HG03442 (cell line): ENCODE measurements at regions not wholly inside any gene's neighbourhood (a gene's known extent, or its start where the extent isn't known, plus 50 kb on each side); places are given as distances from the start of the nearest gene placed in this dataset.

ENCODE experiments used
- ATAC-seq: cut with Tn5 transposase; IDR thresholded peaks from one replicate; pipeline ENCODE4 v1.9.1; 2021; ENCODE audit warnings: mild to moderate bottlenecking, moderate library complexity; ENCODE audit not compliant: unreplicated experiment

GRCh38 chr16:86087011-86087895, 188.3 kb downstream of the IRF8 start:
- no peak for ATAC-seq

- ATAC-seq: no peak
Observed at GRCh38 chr16:86087896-86088230, 188.9 kb downstream of the IRF8 start.

DNA sequence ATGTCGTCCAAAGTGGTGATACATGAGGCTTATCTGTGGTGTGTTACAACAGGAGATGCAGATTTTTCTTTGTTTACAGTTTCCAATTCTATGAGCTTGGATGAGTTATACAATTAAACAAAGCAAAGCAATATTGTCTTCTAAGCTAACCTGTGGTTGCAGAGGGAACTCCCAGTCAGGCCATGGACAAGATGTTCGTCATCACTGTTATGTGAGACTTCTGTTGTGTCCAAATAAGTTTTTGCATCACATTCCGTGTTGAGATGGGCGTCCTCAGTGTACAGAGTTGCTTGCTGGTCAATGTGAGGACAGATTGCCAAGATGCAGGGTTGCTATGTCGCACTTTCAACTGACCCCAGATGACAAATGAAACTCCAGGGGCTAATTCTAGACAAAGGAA, 189.3 kb downstream of the IRF8 start:
- ATAC-seq: no peak

- ATAC-seq: no peak
Observed at GRCh38 chr16:86088816-86089215, 189.9 kb downstream of the IRF8 start.

GRCh38 chr16:86089334-86089900, 190.5 kb downstream of the IRF8 start:
- no peak for ATAC-seq

DNA sequence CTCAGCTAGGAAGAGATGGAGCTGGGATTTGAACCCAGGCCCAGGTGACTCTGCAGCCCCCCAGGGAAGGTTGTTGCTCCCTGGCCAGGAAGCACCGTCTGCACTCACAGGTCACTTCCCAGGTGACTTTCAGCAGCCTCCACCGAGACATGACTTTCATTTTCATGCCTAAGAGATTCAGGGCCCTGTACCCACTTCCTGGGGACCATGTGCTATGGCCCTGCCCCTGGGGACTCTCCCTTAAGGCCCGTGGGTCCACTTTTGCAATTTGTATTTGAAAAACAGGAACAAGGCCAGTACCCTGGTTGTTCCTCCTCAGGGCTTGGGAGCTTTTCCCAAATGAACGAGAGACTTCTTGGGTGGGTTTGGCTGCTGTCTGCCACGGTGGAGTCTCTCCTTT, 191.0 kb downstream of the IRF8 start:
- no peak for ATAC-seq

- no peak for ATAC-seq
Observed at GRCh38 chr16:86090461-86091170, 191.7 kb downstream of the IRF8 start.

DNA sequence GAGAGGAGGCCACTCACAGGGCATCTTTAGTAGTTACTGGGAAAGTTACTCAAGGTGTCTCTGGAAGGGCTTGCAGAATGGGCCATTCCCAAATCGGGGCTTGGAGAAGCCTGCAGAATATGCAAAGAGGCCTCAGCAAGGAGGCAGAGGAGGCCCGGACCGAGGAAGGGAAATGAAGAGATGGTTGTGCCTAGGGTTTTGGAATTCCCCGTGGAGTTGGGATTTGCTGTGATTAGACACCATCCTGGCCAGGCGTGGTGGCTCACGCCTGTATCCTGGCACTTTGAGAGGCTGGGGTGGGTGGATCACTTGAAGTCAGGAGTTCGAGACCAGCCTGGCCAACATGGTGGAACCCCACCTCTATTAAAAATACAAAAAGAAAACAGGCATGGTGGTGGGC, 193.0 kb downstream of the IRF8 start:
- no peak for ATAC-seq

- ATAC-seq: no peak
Observed at GRCh38 chr16:86092586-86093480, 193.9 kb downstream of the IRF8 start.

DNA sequence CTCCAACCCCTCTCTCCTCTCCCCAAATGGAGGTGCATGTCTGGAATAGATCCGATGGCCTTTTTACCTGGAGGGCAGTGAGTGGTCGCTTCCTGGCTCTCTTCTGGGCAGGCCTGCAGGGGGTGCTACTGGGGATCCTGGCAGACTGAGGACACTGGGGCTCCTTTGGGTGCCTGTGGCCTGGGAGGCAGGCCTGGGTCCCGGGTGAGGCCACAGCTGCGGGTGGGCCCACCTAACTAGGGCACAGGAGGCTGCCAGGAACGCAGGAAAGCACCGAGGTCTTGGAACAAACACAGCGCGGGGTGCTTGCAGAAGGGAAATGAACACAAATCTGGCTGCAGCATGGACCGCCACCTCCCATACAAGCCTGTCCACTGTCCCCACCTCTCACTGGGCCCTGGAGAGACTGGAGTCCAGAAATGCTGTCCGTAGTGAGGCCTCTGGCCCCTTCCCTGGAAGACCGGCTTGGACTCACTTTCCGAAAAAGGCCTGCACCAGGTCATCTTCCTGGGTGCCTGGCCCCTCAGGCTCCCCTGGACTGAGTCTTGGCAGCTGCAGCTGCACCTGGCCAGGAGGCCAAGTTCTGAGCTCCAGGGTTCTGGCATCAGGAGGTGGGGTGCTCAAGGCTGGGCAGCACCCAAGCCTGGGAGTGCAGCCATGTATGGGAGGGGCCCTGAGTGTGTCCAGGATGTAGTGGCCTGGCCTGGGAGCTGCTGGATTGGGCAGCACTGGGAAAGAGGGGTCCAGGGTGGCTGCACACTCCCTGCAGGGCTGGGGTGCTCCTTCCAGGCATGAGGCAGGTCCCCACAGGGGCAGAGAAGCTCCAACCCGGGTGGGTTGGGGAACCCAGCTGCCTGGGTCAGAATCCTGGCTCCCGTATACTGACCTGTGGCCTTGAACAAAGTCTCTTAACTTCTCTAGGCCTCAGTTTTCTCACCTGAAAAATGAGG, 195.1 kb downstream of the IRF8 start:
- no peak for ATAC-seq

DNA sequence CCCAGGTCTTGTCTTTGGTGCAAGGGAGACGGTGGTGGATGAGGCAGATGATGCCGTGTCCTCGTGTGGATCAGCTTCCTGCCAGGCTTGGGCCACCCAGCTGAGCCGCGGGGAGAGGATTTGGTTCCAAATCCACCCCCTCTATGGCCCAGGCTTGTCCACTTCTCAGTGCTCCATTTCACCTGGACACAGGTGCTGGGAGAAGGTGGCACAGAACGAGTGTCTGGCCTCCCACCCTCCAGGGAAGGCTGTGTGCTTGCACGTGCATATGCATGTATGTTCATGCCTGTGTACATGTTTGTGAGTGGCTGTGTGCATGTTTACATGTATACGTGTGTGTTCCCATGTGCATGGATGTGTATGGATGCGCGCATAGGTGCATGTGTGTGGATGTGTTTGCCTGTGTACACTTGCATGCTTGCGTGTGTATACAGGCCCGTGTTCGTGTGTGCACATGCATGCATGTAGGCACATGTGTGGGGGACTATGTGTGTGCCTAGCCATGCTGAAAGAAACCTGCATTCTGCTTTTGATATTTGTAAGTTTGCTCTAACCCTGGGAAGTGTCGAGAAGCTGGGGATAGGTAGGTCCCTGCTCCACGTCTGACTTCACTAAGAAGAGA, 196.3 kb downstream of the IRF8 start:
- no peak for ATAC-seq

GRCh38 chr16:86095906-86096485, 197.0 kb downstream of the IRF8 start:
- no peak for ATAC-seq

DNA sequence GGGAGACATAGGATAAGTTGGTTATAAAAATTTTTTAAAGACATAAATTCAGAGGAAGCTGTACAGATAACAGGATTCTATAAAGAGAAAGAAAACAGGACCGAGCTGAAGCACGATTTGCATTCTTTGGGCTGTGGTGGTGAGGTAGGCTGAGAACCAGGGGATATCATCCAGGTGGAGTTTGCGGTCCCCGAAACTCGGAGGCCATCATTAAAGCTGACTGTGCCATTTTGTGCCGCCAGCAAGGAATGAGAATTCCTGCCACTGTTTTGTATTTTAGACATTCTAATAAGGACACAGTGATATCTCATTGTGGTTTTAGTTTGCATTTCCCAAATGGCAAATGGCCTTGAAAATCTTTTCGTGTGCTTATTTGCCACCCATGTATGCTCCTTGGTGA, 197.9 kb downstream of the IRF8 start:
- ATAC-seq: no peak

DNA sequence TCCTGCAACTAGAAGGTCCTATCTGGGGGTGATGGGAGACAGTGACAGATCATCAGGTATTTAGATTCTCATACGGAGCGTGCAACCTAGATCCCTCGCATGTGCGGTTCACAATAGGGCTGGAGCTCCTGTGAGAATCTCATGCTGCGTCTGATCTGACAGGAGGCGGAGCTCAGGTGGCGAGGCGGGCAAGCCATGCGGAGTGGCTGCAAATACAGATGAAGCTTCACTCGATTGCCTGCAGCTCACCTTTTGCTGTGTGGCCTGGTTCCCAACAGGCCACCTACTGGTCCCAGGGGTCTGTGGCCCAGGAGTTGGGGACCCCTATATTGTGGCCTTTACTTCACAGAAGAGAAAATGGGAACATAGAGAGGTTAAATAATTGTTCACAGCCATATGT, 200.4 kb downstream of the IRF8 start:
- ATAC-seq: no peak

DNA sequence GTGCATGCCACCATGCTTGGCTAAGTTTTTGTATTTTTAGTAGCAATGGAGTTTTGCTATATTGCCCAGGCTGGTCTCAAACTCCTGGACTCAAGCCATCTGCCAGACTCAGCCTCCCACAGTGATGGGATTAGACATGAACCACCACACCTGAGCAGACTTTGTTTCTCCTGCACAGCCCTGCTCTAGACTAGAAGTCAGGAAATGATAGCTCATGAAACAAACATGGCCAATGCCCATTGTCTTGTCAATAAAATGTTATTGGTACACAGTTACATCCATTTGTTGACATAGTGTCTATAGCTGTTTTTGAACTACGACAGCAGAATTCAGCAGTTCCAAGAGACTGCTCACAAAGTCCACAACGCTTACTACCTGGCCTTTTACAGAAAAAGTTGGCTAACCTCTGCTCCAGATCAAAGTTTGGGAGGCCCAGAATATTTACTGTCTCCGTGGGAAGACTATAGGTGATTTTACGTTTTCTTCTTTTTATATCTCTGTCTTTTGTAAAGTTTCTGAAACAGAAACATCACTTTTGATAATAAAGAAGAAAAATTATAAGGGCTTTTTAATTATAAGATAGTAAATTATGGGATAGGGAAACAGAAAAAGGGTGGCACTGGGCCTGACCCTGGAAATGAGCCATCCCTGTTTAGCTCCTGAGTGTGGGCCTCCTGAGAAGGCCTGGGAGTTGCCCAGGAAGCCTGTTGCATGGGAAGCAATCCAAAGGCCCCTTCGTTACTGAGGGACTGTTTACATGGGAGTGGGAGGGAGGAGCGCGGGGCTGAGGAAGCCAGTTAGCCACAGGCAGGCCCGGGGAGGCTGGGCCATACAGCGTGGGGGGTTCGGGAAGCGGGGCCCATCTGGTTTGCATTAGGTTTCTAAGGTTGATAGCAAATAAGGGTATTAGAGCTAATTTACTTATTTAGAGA, 201.5 kb downstream of the IRF8 start:
- no peak for ATAC-seq

- no peak for ATAC-seq
Observed at GRCh38 chr16:86101137-86101896, 202.4 kb downstream of the IRF8 start.

- ATAC-seq: no peak
Observed at GRCh38 chr16:86101897-86102157, 202.9 kb downstream of the IRF8 start.

DNA sequence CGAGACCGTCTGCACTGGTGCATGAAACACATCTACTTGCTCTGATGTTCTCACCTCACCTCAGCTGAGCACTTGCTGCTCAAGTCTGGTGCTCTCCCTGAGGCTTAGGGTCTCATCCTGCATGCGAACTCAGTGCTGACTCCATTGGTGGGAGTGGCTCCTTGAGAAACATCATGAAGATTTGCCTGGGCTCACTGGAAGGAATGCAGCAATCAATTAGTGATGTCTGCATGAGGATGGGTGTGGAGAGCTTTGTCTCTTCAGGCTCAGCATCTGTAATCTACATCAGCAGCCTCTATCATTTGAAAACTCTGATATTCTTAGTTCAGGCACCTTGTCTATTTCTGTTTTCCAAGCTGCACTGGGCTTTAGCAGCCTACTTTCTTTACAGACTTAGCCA, 204.4 kb downstream of the IRF8 start:
- ATAC-seq: no peak
